Activated CD4-positive, alpha-beta T cell treated with anti-CD3 and anti-CD28 coated beads, Interleukin-2, amount 50 U/mL, for 16 hours (primary cell): ENCODE measurements at regions not wholly inside any gene's neighbourhood (a gene's known extent, or its start where the extent isn't known, plus 50 kb on each side); places are given as distances from the start of the nearest gene placed in this dataset.
"Not testable (repeated sequence)": the region's sequence is repeated elsewhere in the genome, so short reads cannot be mapped to it uniquely, and the experiment has no call there.

Experiments used
- DNase-seq: peaks from one replicate; pipeline ENCODE4 v3.0.0-alpha.2; 2020

- no peak for DNase-seq
These were observed 88.1 kb upstream of the MAP4K4 start for GRCh38 chr2:101609433-101609832.

- no peak for DNase-seq
These were observed 88.8 kb upstream of the MAP4K4 start for GRCh38 chr2:101608408-101609310.

- no peak for DNase-seq
These were observed 100.1 kb upstream of the MAP4K4 start for GRCh38 chr2:101597347-101597944.

DNA sequence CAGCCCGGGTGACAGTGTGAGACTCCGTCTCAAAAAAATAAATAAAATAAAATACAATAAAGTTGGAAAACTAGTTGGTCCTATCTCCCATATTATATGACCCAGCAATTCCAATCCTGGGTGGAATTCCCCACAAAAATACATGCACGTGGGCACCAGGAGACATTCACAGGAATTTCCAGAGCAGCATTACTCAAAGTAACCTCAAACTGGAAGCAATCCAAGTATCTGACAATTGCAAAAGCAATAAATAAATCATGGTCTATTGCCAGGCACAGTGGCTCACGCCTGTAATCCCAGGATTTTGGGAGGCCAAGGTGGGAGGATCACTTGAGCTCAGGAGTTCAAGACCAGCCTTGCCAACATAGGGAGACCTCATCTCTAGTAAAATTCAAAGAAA lies 101.2 kb upstream of the MAP4K4 start:
- DNase-seq: no peak

DNA sequence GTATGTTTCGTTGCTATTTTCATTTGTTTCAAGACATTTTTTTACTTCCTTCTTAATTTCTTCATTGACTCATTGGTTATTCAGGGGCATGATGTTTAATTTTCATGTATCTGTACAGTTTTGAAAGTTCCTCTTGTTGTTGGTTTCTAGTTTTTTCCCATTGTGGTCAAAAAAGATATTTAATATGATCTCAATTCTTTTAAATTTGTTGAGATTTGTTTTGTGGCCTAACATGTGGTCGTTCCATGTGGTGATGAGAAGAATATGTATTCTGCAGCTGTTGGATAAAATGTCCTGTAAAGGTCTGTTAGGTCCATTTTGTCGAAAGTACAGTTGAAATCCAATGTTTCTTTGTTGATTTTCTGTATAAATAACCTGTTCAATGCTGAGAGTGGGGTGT lies 110.3 kb upstream of the MAP4K4 start:
- no peak for DNase-seq

DNA sequence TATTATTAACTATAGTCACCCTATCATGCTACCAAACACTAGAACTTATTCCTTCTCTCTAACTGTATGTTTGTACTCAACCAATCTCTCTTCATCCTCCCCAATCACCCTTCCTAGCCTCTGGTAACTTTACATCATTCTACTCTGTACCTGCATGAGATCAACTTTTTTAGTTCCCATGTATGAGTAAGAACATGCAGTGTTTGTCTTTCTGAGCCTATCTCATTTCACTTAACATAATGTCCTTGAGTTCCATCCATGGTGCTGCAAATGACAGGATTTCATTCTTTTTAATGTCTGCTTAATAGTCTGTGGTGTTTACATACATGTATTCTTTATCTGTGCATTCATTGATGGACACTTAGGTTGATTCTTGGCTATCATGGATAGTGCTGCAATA lies 108.9 kb upstream of the RFX8 start:
- no peak for DNase-seq

DNA sequence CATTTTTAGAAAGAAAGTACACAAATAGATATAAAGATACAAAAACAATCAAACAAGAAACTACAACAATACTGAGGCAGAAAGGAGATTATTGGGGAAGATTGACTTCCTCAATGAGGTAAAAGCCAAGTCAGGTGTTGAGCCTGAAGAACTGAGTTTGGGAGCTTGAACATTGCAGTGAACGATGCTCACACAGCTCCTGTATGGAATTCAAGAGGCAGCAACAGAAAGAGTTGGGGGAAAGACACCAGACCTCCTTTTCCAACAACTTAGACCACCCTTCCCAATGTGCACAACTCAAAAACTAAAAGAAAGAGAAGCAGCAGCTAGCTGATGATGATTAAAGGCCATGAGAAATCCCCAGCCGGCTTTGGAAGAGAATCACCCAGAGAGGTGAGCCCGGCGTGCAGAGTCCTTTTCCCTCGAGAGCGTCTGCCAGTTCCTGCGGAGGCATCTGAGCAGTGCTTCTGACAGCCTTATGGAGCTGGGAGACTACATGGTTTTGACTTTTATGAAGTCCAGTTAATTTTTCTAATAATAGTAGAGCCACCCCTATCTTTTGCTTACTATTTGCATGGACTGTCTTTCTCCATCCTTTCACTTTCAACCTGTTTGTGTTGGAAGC lies 106.9 kb upstream of the RFX8 start:
- DNase-seq: no peak

GRCh38 chr2:101580528-101580927 lies 105.6 kb upstream of the RFX8 start:
- DNase-seq: no peak

GRCh38 chr2:101578671-101579070 lies 103.8 kb upstream of the RFX8 start:
- DNase-seq: no peak

DNA sequence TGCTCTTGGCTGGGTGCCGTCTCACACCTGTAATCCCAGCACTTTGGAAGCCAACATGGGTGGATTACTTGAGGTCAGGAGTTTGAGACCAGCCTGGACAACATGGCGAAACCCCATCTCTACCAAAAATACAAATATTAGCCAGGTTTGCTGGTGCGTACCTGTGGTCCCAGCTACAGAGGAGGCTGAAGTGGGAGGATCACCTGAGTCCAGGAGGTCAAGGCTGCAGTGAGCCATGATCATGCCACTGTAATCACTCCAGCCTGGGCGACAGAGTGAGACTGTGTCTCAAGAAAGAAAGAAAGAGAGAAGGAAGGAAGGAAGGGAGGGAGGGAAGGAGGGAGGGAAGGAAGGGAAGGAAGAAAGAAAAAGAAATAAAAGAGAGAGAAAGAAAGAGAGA lies 103.2 kb upstream of the RFX8 start:
- not testable (repeated sequence) for DNase-seq

DNA sequence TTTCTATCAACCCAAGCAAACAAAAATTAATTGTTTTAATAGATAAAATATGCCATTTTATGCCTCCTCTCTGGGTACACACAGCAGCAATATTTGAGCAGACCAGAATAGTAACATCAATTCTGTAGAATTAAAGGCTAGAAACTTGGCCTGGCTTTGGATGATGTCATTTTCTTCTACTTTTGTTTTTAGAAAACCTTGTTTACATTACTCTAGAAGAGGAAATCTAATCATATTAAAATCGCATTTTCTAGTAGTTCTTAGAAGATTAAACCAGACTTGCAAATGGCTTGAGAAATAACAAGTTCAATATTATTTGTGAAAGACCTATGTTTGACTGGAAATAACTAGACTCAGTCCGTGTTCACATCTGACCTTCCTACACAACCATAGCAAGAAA lies 102.3 kb upstream of the RFX8 start:
- DNase-seq: peak; percentile 7

DNA sequence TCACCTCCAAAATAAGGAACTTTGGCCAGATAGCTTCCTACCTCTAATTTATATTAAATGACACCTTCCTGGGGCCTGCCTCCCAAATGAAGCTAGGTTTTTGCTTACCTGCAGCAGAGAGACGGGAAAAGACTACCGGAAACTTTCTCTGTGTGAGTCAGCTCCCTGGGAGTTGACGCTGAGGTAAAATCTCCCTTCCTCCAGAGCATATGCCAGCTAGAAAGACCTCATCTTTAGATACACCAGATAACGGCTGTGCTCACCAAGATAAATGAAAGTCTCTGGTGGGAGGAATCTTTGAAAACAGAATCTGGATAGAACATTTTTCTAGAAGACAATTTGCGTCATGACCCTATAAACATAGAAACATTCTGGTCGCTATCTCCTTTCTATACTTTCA lies 99.7 kb upstream of the RFX8 start:
- no peak for DNase-seq

- DNase-seq: no peak
These were observed 97.0 kb upstream of the RFX8 start for GRCh38 chr2:101571951-101572350.

DNA sequence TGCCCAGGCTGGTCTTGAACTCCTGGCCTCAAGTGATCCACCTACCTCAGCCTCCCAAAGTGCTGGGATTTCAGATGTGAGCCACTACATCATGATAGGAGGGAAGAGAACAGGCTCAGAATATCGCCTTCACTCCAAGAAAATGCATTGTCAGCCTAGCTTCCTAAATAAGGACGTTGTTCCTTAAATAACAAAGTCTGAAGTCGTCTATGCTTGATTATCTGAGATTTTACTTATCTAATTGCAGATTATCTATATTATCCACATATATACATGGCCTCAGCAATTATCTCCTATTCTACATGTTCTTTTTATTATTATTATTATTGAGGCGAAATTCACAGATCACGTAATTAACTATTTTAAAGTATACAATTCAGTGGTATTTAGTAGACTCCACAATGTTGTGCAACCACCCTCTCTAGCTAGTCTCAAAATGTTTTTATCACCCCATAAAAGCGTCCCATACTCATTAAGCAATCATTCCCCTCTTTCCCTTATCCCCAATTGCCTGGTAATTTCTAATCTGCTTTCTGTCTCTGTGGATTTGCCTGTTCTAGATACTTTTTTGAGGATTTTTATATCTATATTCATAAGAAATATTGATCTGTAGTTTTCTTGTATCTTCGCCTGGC lies 95.1 kb upstream of the RFX8 start:
- no peak for DNase-seq

GRCh38 chr2:101568969-101569368 lies 94.1 kb upstream of the RFX8 start:
- DNase-seq: no peak

GRCh38 chr2:101566632-101567228 lies 91.8 kb upstream of the RFX8 start:
- DNase-seq: no peak

DNA sequence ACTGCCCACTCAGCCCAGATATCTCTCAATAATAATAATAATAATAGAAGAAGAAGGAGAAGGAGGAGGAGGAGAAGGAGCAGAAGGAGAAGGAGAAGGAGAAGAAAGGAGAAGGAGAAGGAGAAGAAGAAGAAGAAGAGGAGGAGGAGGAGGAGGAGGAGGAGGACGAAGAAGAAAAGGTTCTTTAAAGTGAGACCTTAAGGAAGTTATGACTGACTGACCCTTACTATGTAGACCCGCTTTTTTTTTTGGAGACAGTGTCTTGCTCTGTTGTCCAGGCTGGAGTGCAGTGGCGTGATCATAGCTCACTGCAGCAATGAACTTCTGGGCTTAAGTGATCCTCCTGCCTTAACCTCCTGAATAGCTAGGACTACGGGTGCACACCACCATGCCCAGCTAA lies 88.9 kb upstream of the RFX8 start:
- DNase-seq: no peak

DNA sequence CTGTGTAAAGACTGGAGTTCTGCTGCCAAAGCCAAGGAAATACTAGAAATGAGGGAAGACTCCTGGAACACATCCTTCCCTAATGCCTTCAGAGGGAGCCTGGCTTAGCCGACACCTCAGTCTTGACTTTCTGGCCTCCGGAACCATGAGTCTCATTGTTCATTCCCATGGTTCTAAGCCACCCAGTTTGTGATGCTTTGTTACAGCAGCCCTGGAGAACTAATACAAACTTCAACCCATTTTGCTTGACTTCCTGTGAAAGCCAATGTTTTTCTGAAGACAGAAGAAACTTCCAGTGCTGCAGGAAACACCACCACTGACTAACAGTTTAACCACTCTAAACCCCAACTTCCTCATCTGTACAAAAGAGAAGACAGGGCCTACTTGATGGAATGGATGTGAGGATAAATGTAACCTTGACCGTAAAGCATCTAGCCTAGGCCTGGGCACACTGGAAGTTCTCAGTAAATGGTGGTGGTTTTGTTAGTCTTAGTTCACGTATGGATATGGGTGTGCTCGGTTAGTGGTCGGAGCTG lies 85.9 kb upstream of the RFX8 start:
- DNase-seq: no peak

GRCh38 chr2:101559551-101559950 lies 84.6 kb upstream of the RFX8 start:
- no peak for DNase-seq

DNA sequence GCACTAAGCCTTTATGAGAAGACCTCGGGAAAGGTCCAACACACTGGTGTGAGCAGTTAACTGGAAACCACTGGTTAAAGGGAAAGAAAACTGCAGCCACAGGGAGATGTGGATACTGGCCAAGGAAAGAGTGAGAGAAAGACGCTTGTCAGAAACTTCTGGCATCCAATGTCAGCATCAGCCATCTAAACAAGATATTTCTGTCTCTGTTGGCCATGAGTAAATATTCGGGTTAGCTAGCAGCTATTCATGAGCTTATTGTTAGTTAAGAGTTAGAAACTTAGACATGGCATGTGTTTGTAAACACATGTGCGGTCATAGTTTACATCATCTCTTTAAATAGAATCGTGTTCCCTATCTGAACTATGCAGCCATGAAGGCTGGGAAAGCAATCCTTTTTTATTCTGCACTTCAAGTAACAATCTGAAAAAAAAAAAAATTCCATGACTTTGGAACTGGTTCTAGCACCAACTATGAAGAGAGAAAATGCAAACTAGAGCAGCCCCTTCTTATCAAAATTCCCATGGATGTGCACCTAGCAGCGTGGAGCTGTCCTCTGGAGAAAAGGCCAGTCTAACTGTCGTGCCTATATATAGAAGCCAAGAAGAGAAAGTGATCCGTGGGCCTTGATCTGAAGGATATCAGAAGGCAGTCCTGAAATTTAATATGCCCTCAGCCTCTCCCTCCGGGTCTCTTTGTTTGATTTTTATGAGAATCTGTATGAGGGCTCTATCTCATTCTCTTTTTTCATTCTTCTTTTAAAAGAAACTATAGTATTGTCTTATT lies 84.0 kb upstream of the RFX8 start:
- no peak for DNase-seq

- DNase-seq: no peak
These were observed 81.1 kb upstream of the RFX8 start for GRCh38 chr2:101556033-101556459.

- DNase-seq: no peak
These were observed 76.5 kb upstream of the RFX8 start for GRCh38 chr2:101551336-101551888.
